NCI-H1436 treated with DMSO at 0.1 percent for 48 hours (cell line): ENCODE measurements at regions not wholly inside any gene's neighbourhood (a gene's known extent, or its start where the extent isn't known, plus 50 kb on each side); places are given as distances from the start of the nearest gene placed in this dataset.
A peak's percentile ranks its signal among the peaks of the same experiment; 100 is the strongest.

Experiments used
- DNase-seq: peaks from one replicate; lab custom pipeline; 2025; lab: John Stamatoyannopoulos, UW

GRCh38 chr2:67625178-67625577 is 228.0 kb downstream of the ETAA1 start:
- DNase-seq = no peak

GRCh38 chr2:67625690-67626475 is 228.8 kb downstream of the ETAA1 start:
- no peak for DNase-seq

- DNase-seq = no peak
These were observed 229.5 kb downstream of the ETAA1 start for GRCh38 chr2:67626656-67627055.

GRCh38 chr2:67627456-67628207 is 230.5 kb downstream of the ETAA1 start:
- DNase-seq = no peak

GRCh38 chr2:67628892-67629291 is 231.8 kb downstream of the ETAA1 start:
- no peak for DNase-seq

- no peak for DNase-seq
These were observed 234.3 kb downstream of the ETAA1 start for GRCh38 chr2:67631483-67631882.

- no peak for DNase-seq
These were observed 236.2 kb downstream of the ETAA1 start for GRCh38 chr2:67633212-67633856.

GRCh38 chr2:67638146-67638545 is 241.0 kb downstream of the ETAA1 start:
- no peak for DNase-seq

GRCh38 chr2:67641312-67642045 is 244.3 kb downstream of the ETAA1 start:
- no peak for DNase-seq

GRCh38 chr2:67642046-67642382 is 244.9 kb downstream of the ETAA1 start:
- DNase-seq = no peak

GRCh38 chr2:67642961-67643360 is 245.8 kb downstream of the ETAA1 start:
- no peak for DNase-seq

GRCh38 chr2:67645280-67646138 is 248.4 kb downstream of the ETAA1 start:
- no peak for DNase-seq

- DNase-seq = no peak
These were observed 249.7 kb downstream of the ETAA1 start for GRCh38 chr2:67646714-67647333.

GRCh38 chr2:67649331-67650261 is 252.5 kb downstream of the ETAA1 start:
- DNase-seq = no peak

- DNase-seq = peak; percentile 32
These were observed 253.4 kb downstream of the ETAA1 start for GRCh38 chr2:67650291-67651133.

GRCh38 chr2:67651565-67651964 is 254.4 kb downstream of the ETAA1 start:
- DNase-seq = no peak

- DNase-seq = no peak
These were observed 255.5 kb downstream of the ETAA1 start for GRCh38 chr2:67652679-67653078.

GRCh38 chr2:67656875-67657274 is 259.7 kb downstream of the ETAA1 start:
- no peak for DNase-seq

GRCh38 chr2:67658820-67659219 is 261.7 kb downstream of the ETAA1 start:
- no peak for DNase-seq
